ENCODE measurements at regions not wholly inside any gene's neighbourhood (a gene's known extent, or its start where the extent isn't known, plus 50 kb on each side); places are given as distances from the start of the nearest gene placed in this dataset.

- TF ChIP-seq MAX (IDR thresholded peaks at IDR 0.05) (no peak), CTCF (IDR thresholded peaks at IDR 0.05; ENCODE audit: low read depth, low read length, missing input control) (no peak), ATF3 (IDR thresholded peaks at IDR 0.05) (no peak), YY1 (IDR thresholded peaks at IDR 0.05) (no peak), RAD21 (IDR thresholded peaks at IDR 0.05) (no peak), FOXA1 (IDR thresholded peaks at IDR 0.05) (no peak), REST (IDR thresholded peaks at IDR 0.05) (no peak), EGR1 (IDR thresholded peaks at IDR 0.05; ENCODE audit: low read depth in 2 of 2) (no peak), SP1 (IDR thresholded peaks at IDR 0.05) (no peak)
Measured at GRCh38 chrX:82742351-82742750, 765.7 kb upstream of the POU3F4 start.

Data from liver (tissue), 3 donors.